Panc1 (cell line): ENCODE measurements at regions not wholly inside any gene's neighbourhood (a gene's known extent, or its start where the extent isn't known, plus 50 kb on each side); places are given as distances from the start of the nearest gene placed in this dataset.

Experiments used
- POLR2AphosphoS5 ChIP-seq: IDR thresholded peaks from 2 replicates; pipeline ENCODE4 v1.6.1; 2012; ENCODE audit warnings: mild to moderate bottlenecking, low read depth, low read length, moderate library complexity
- SIN3A ChIP-seq: IDR thresholded peaks from 2 replicates; pipeline ENCODE4 v1.6.1; 2012; ENCODE audit warnings: low read depth, mild to moderate bottlenecking, low read length, moderate library complexity, borderline replicate concordance; ENCODE audit not compliant: insufficient read depth
- TCF7L2 ChIP-seq: IDR thresholded peaks from 2 replicates; pipeline ENCODE4 v1.6.1; 2011; ENCODE audit warnings: mild to moderate bottlenecking, low read depth, low read length, inconsistent platforms
- TF ChIP-seq, protein P1 (sequence below): fragments of 450-650 bp; IDR thresholded peaks from 2 replicates; pipeline ENCODE4 v1.5.1; 2017; ENCODE audit warnings: mild to moderate bottlenecking

- TF ChIP-seq, protein P1, sequence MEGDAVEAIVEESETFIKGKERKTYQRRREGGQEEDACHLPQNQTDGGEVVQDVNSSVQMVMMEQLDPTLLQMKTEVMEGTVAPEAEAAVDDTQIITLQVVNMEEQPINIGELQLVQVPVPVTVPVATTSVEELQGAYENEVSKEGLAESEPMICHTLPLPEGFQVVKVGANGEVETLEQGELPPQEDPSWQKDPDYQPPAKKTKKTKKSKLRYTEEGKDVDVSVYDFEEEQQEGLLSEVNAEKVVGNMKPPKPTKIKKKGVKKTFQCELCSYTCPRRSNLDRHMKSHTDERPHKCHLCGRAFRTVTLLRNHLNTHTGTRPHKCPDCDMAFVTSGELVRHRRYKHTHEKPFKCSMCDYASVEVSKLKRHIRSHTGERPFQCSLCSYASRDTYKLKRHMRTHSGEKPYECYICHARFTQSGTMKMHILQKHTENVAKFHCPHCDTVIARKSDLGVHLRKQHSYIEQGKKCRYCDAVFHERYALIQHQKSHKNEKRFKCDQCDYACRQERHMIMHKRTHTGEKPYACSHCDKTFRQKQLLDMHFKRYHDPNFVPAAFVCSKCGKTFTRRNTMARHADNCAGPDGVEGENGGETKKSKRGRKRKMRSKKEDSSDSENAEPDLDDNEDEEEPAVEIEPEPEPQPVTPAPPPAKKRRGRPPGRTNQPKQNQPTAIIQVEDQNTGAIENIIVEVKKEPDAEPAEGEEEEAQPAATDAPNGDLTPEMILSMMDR = no peak
- TF ChIP-seq TCF7L2 = no peak
- no peak for TF ChIP-seq POLR2AphosphoS5
- TF ChIP-seq SIN3A = no peak
Measured at GRCh38 chr7:125908711-125909110, 979.1 kb upstream of the POT1 start.
